Osteoblast (primary cell): ENCODE measurements at regions not wholly inside any gene's neighbourhood (a gene's known extent, or its start where the extent isn't known, plus 50 kb on each side); places are given as distances from the start of the nearest gene placed in this dataset.

Experiments used
- DNase-seq: peaks from one replicate; pipeline ENCODE4 v3.0.0; 2011; ENCODE audit warnings: low spot score, mixed read lengths; ENCODE audit not compliant: insufficient read length; ENCODE audit errors: missing footprints
- H2AFZ ChIP-seq: 2 replicates; pipeline ENCODE4 v1.6.0; 2011; ENCODE audit warnings: mild to moderate bottlenecking, low read length
- H3K27ac ChIP-seq: 2 replicates; pipeline ENCODE4 v1.5.1; 2011; ENCODE audit warnings: mild to moderate bottlenecking, low read depth, low read length, moderate library complexity
- H3K27me3 ChIP-seq: 2 replicates; pipeline ENCODE4 v1.6.0; 2012; ENCODE audit warnings: mild to moderate bottlenecking, control low read depth, inconsistent platforms, low read length, moderate library complexity; ENCODE audit not compliant: insufficient read depth
- H3K36me3 ChIP-seq: 2 replicates; pipeline ENCODE4 v1.5.1; 2011; ENCODE audit warnings: mild to moderate bottlenecking, low read length, control low read depth, moderate library complexity; ENCODE audit not compliant: insufficient read depth
- H3K4me1 ChIP-seq: 2 replicates; pipeline ENCODE4 v1.5.1; 2011; ENCODE audit warnings: mild to moderate bottlenecking, low read length, control low read depth, moderate library complexity; ENCODE audit not compliant: insufficient read depth
- H3K4me2 ChIP-seq: 2 replicates; pipeline ENCODE4 v1.6.0; 2011; ENCODE audit warnings: mild to moderate bottlenecking, low read length; ENCODE audit not compliant: insufficient read depth
- H3K4me3 ChIP-seq: fragments of 200-600 bp; sonication (generic); 3 replicates; pipeline ENCODE4 v1.5.1; 2012; ENCODE audit warnings: mild to moderate bottlenecking, low read length, inconsistent platforms; ENCODE audit not compliant: insufficient read depth
- H3K79me2 ChIP-seq: 2 replicates; pipeline ENCODE4 v1.6.0; 2012; ENCODE audit warnings: mild to moderate bottlenecking, low read length, control low read depth, inconsistent platforms; ENCODE audit not compliant: insufficient read depth
- H3K9me3 ChIP-seq: 2 replicates; pipeline ENCODE4 v1.5.1; 2011; ENCODE audit warnings: low read depth, low read length, control low read depth
- H4K20me1 ChIP-seq: 2 replicates; pipeline ENCODE4 v1.6.0; 2012; ENCODE audit warnings: mild to moderate bottlenecking, low read length, control low read depth; ENCODE audit not compliant: insufficient read depth
- CTCF ChIP-seq: IDR thresholded peaks from 2 replicates; pipeline ENCODE4 v1.5.1; 2011; ENCODE audit warnings: mild to moderate bottlenecking, low read depth, low read length, moderate library complexity; ENCODE audit errors: extremely low read depth

GRCh38 chr11:19601235-19601634, 111.4 kb upstream of the NAV2 start:
- Histone ChIP-seq H3K79me2 (no peaks in the 10 kb centered on the region), H3K27me3 (no peaks in the 10 kb centered on the region), H3K27ac (no peak overlapping the region), H3K9me3 (no peaks in the 10 kb centered on the region), H3K4me1 (peaks cover 36% of the 10 kb centered on the region), H3K4me3 (no peak overlapping the region), H3K4me2 (no peak overlapping the region), H2AFZ (no peak overlapping the region), H3K36me3 (no peaks in the 10 kb centered on the region), H4K20me1 (no peaks in the 10 kb centered on the region)
- no peak for TF ChIP-seq CTCF
- DNase-seq = no peak

- Histone ChIP-seq H3K4me2 (no peak overlapping the region), H3K36me3 (no peaks in the 10 kb centered on the region), H4K20me1 (no peaks in the 10 kb centered on the region), H3K4me3 (no peak overlapping the region), H3K4me1 (peaks cover 31% of the 10 kb centered on the region), H3K27ac (no peak overlapping the region), H3K79me2 (no peaks in the 10 kb centered on the region), H2AFZ (no peak overlapping the region), H3K27me3 (no peaks in the 10 kb centered on the region), H3K9me3 (no peaks in the 10 kb centered on the region)
- TF ChIP-seq CTCF = no peak
- DNase-seq = no peak
These were observed 113.0 kb upstream of the NAV2 start for GRCh38 chr11:19599681-19600080.

DNA sequence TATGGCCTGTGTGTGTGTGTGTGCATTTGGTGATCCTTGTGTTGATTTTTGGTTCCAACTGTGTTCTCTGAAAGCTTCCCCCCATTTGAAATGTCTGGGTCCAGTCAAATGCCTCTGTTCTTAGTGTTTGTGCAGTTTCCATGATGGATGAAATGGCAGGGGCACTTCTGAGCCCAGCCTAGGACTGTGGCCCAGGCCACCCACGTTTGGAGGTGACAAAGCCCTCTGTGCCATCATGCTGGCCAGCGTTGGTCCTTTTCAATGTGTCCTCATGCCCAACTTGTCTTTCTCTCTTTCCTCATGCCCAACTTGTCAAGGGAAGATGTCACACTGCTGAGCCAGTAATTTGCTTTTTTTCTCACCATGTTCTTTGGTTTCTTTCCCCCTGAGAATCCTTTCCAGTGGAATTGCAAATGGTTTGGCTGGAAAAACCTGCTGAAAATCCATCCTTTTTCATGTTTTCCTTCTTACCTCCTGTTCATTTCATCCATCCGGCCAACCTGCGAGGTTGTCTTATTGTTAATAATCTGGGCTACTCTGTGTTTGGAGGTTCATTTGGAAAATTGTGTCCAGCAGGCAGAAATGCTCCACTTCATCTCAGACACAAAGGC, 113.7 kb upstream of the NAV2 start:
- no peaks in the 10 kb centered on the region for H3K27me3 ChIP-seq
- H2AFZ ChIP-seq = no peak overlapping the region
- H3K36me3 ChIP-seq = no peaks in the 10 kb centered on the region
- TF ChIP-seq CTCF = no peak
- no peak for DNase-seq
- no peak overlapping the region for H3K4me3 ChIP-seq
- H3K9me3 ChIP-seq = no peaks in the 10 kb centered on the region
- no peak overlapping the region for H3K4me2 ChIP-seq
- no peaks in the 10 kb centered on the region for H3K79me2 ChIP-seq
- peaks cover 31% of the 10 kb centered on the region for H3K4me1 ChIP-seq
- H4K20me1 ChIP-seq = no peaks in the 10 kb centered on the region
- no peak overlapping the region for H3K27ac ChIP-seq

- no peak for DNase-seq
- no peak overlapping the region for H3K27ac ChIP-seq
- H3K79me2 ChIP-seq = no peaks in the 10 kb centered on the region
- H3K36me3 ChIP-seq = no peaks in the 10 kb centered on the region
- H3K4me3 ChIP-seq = no peak overlapping the region
- H3K27me3 ChIP-seq = no peaks in the 10 kb centered on the region
- H2AFZ ChIP-seq = no peak overlapping the region
- no peak for TF ChIP-seq CTCF
- H3K4me1 ChIP-seq = peaks cover 31% of the 10 kb centered on the region
- no peaks in the 10 kb centered on the region for H4K20me1 ChIP-seq
- H3K9me3 ChIP-seq = no peaks in the 10 kb centered on the region
- no peak overlapping the region for H3K4me2 ChIP-seq
These were observed 114.2 kb upstream of the NAV2 start for GRCh38 chr11:19598456-19598855.
